SIG-M5 (cell line): ENCODE measurements at regions not wholly inside any gene's neighbourhood (a gene's known extent, or its start where the extent isn't known, plus 50 kb on each side); places are given as distances from the start of the nearest gene placed in this dataset.

Experiments used
- DNase-seq: peaks from one replicate; lab custom pipeline; 2025; lab: John Stamatoyannopoulos, UW

DNA sequence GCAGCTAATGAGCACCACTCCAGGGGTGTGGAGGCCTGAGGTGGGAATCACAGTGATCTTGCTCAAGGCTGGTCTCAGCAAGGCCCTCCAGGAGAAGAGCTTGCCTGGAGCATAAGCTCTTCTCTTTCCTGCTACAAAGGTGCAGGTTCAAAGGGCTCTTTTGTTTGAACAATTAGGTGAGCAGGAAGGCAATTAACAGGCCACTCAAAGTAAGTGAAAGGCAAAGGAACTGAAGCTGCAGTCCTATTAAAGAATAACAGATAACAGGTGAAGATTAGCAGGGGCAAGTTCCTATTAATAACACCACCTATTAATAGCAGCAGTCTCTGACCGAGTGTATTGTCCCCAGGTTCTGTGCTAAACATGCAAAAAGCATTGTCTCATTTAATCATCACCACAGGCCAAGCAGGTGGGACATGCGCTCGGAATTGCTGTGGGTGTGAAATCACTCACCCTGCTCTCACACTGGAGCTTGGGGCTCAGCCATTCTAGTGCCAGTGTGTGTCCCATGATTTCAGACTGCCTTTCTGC is 113.8 kb downstream of the RHOU start:
- DNase-seq: no peak

DNA sequence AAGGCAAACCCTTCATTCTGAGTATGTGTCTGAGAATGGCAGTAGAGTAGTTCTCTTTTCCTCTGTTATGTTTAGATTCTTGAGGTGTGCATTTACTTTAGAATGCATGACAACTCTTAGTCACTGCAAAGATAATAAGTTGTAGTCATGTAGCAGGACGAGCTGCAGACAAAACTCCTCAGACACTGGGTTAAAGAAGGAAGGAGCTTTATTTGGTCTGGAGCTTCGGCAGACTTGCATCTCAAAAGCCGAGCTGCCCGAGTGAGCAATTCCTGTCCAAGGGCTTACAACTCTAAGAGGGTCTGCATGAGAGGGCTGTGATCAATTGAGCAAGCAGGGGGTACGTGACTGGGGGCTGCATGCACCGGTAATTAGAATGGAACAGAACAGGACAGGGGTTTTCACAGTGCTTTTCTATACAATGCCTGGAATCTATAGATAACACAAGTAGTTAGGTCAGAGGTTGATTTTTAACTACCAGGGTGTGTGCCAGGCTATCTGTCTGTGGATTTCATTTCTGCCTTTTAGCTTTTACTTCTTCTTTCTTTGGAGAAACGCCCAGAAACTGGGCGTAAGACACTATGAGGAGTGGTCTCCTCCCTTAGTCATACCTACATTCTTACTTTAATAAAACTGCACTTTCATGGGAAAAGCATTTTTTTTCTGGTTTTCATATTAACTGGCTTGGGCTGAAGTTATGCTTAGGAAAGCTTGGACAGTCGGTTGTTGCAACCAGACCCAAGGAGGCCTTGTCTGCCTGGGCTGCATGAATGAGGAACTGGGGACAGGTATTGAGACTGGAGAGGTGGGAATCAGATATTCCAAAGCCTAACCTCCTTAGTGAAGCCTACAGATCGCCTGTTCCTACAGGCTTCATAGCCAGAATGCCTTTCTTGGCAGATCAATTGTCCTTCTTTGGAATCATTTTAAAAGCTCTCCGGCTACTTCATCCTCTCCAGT is 115.1 kb downstream of the RHOU start:
- DNase-seq: no peak

DNA sequence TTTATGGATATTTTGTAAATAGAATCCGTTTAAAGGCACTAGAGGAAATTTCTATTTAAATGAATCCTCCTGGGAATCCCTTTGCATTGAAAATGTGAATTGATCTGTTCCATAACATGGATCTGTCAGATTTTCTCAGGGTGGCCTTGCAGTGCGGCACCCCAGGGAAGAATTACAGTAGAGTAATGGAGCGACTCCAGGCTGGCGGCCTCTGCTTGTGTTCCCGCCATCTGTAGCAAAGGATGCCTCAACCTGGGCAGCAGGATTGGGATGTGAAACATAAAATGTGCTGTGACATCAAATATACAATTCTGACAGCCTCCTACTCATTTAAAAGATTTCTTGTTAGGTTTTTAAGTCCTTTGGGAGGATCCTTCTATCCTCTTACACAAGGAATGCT is 115.9 kb downstream of the RHOU start:
- DNase-seq: no peak

DNA sequence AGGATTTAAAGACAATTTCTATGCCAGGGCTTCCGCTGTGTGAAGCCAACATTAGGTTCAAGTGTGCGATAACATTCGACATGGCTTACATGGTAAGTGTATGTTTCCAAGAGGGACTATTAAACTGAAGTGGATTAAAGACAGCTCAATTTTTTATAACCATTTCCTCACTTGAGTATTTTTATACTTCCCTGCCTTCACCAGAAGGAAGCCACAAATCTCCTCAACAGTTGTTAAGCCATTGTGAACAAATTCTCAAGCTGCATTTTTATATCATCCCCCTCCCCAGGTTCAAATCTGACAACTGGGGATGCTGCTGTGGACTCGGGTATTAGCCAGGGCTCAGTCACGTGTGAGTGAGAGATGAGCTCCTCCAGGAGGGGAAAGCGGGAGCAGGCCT is 116.3 kb downstream of the RHOU start:
- DNase-seq: no peak

DNA sequence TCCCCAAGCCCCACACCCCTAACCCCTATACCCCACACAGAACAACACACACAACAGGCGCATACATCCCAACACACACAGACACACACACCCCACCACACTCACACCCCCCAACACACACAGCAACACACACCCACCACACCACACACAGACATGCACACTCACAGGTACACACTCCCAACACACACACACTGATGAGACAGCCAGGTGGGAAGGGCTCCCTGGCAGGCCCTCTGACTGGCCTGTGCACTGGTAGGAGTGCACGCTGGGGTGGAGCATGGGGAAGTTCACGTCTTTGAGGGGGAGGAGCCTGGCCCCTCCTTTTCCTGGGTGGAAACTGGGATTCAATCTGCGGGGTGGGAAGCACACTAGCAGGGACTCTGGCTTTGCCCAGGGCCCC is 116.7 kb downstream of the RHOU start:
- no peak for DNase-seq

DNA sequence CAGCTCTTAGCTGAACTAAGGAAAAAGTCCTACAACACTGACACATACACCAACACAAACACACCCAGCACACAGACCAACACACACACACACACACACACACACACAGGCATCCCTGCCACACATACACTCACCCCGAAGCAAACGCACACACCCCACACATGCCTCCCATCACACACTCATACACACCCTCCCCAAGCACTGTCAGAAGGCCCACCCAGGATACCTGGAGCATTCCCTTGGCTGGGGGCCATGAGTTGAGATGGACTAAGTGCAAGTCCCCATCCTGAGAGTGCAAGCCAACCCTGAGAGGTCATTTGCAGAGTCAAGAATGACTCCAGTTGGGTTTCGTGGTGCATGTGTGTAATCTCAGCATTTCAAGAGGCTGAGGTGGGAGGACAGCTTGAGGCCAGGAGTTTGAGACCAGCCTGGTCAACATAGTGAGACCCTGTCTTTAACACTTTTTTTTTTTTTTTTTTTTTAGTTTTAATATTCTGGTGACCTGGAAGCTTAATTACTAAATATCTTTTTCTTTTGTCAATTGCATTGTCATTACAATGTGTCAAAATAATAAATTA is 117.3 kb downstream of the RHOU start:
- DNase-seq: no peak

DNA sequence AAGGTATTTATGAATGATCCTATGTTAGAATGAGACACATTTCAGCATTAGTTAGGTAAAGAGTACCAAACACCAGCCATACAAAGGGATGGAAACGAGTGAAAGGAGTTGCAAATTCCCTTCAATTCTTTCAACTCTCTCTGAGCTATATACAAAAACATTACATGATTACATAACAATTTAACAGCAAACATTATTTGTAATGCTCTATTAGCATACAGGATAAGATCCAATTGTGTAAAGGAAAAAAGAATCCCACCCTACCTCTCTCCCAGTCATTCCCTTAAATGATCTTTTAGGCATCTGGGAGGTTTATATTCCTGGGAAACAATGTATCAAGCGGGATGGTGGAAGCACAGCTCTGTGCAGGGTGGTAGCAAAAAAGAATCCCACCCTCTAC is 117.9 kb downstream of the RHOU start:
- DNase-seq: no peak

DNA sequence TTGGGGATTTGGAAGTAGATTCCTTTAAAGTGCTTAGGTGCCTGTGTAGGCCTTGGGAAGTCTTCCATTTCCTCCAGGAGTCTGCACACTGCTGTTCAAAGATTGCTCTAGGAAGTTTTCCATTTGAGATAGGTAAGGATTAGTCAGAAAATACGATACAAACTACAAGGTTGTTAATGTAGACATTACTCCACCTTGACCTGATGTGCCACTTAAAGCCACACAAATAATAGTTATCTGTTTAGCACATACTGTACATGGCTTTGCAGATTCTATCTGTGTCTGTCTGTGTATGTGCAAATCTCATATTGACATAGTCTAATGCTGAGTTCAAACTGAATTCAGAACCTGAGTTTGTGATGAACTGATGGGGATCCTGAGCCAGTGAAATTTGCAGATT is 118.4 kb downstream of the RHOU start:
- no peak for DNase-seq

DNA sequence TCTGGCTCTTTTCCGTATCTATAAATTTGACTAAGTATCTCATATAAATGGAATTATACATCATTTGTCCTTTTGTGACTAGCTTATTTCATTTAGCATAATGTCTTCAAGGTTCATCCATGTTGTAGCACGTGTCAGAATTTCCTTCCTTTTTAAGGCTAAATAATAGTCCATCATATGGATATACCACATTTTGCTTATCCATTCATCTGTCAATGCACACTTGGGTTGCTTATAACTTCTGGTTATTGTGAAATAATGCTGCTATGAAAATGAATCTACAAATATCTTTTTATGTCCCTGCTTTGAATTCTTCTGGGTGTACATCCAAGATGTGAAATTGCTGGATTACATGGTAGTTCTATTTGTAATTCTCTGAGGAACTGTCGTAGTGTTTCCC is 119.6 kb downstream of the RHOU start:
- DNase-seq: no peak

DNA sequence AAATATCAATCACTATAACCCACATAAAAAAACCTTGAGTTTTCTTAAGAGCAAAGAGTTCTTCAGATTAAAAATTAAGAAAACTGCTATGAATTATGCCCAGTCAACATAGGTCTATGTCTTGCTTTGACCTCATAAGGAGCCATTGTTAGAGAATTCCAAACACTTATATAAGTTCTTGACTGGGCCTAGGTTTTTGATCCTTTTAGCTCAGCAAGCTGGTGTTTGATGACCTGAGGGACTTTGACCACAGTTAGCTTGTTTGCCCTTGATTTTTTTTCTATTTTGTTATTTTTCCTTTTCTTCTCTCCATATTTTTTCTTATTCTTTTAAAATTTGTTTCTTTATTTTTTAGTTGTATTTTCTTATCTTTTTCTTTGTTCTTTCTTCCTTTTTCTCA is 122.3 kb downstream of the RHOU start:
- DNase-seq: no peak

DNA sequence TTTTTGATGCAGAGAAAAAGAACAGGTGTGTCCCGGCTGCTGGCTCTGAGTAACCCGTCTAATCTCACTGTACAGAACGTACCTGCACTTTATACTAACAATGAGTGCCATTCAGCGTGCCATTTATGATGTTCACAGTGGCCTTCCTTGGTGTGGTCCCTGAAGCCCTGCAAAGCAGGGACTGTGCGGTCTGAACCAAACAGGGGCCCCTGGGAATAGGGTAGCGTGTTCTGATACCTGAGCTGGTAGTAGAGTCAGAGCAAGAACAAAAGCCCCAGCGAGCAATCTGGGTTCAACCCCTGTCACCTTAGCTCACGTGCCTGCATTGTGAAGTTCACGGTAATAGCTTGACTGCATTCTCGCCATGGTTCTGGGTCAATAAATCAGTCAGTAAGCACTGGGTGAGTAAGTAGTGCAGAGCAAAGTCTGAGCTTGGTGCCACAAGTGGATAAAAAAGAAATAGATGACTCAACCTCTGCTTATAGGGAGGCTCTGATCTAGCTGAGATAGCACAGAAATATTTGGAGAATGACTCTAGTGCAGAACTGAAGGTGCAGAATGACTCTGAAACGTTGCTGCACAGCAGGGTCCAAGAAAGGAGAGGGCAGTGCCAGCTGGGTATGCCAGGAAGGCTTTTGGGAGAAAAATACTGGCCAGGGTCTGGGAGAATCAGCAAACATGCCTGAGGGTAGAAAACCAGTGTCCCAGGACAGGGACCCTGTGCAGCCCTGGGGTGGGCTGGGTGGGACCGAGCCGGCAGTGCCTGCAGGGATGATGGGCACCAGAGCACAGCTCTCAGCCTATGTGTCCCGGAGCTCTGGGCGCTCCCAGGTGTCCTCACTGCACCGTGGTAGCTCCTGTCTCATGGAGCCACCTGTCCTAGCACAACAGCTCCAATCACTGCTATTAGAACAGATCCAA is 125.9 kb downstream of the RHOU start:
- no peak for DNase-seq

DNA sequence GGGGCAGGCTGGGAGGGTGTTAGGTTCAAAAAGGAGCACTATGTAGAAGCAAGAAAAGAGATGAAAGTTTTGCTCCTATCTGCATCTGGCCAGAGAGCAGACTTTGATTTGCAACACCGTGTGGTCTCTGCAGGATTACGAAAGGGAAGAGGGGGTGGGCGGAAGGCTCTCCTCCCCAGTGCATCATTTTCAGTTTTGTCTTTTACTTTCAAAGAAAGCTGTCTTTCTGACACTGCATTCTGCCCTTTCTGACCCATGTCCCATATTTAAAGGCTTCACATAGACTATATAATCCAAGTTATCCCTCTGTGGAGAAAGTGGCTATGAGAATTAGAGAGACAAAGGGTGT is 126.5 kb downstream of the RHOU start:
- no peak for DNase-seq

DNA sequence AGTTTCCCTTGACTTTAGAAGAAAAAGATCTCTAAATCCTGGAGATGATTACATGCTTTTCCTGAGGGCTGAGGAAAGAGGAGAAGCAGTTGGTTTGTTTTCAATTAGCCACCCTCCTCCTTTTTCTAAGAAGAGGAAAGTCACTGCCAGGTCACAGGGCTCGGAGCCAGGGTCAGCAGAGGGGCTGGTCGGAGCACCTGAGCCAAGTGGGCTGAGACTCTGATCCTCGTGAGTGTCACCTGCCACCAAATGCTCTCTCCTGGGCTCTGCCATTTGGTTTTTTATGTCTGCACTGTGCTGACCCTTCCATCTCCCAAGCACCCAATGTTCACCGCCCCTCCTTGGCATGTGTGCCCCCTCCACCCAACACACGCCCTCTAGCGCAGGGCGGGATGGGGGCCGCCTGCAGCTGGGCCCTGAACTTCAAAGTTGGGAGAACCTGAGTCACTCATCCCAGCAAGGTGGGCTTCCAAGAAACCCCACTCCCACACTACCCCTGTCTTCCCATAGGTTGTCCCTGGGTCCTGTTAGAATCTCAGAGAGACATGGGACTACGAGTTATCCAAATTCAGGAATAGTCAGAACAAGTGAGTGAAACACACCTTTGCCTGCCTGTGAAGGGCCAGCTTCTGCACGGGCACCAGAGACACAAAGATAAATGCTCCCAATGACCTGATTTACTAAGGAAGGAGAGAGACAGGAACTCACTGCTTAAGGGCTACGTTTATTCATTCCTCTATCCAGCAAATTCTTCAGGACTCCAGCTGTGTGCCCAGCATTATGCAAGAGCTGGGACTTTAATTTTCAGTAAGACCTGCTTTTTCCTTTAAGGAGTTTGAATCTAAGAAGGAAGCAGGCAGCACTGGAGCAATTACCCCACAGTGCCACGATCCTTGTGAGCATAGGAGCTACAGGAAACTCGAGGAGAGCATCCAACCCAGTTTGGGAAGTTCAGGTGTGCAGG is 127.5 kb downstream of the RHOU start:
- DNase-seq: no peak

DNA sequence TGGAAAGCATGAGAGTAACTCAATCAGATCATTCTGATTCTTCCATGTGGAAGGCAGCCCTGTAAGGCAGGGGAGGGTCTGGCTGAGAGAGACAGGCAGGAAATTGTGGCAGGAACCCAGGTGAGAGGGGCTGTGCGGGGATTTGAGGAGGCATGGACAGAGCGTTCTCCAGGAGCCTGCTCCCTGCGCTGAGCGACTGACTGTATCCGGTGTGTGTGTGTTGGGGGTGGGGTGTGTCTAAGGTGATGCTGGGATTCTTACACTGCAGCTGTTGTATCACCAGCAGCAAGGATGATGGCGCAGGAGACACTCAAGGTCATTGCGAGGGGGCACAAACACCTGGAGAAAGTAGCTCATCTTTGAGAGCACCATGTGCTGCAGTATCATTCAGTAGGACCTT is 128.5 kb downstream of the RHOU start:
- DNase-seq: no peak

DNA sequence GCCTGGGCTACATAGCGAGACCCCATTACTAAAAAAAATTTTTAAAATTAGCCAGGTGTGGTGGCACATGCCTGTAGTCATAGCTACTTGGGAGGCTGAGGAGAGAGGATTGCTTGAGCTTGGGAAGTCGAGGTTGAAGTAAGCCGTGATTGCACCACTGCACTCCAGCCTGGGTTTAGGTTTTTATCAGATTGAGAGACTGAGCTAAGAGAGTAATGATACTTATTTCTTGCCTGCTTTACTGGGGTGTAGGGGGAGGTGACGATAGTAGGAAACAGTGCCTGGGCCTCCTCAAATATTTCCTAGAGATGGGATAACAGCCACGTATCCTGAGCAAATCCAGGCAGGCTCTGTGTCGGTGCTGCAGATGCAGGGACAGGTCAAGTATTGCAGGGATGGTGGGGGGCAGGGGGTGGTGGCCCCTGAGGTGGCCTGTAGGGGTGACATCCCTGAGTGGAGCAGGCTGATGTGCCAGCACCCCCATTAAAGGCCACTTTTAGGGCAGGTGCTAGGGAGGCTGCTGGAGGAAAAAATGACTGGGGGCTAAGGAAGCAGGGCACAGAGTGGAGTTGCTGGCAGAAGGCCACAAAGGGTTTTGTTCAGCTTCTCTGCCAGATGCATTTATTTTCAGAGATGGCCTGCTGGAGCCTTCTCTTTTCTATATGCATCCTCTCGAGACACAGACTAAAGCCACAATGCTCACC is 130.5 kb downstream of the RHOU start:
- DNase-seq: no peak

DNA sequence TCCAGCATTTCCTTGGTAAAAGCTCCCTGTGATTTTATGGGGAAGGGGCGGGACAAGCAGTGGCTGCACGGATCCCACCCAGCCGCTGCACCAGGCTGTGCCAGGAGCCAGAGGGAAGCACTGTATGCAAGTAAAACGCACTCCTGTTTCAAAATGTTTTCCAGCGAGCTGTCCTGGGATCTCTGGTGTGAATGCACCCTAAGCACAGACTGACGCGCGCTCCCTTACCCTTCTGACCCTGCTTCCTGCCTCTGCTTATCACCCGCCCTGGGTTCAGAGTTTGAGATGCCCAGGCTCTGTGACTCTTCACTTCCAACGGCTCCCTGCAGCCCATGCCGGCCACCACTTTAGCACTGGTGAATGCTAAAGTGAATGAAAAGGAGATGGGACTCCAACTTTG is 131.2 kb downstream of the RHOU start:
- no peak for DNase-seq

DNA sequence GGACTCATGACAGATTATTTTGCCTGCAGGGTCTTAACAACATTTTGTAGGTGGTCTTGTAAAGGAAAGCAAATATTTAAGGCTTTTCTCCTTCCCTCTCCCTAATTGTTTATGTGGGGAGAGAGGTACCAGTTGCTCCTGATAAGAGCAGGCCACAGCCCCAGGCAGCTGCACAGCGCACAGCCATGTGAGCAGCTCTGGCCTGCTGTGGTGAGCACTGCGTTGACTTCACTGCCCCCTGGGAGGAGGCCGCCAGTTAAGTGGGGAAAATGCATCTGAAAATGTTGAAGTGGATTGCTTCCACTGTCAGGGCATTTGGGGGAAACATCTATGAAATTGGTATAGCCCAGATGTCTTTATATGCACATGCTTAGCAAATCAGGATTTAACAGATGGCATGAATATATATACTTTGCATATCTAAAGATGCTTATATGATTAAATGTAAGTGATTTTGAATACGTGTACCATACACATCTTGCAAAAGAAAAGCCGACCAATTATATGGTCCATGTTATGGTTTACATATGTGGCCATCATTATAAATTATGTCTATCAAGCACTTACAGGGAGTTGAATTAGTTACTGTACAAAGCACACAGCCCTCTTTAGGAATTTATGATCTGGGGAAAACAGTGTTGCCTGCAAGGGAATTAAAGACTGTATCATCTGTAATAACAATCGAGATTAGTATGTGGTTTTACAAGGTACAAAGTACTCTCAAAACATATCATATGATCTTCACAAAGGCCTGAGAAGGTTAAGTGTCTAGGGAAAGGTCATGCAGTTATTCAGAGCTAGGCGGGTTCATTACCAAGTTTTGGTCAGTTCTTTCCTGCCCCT is 132.1 kb downstream of the RHOU start:
- no peak for DNase-seq

DNA sequence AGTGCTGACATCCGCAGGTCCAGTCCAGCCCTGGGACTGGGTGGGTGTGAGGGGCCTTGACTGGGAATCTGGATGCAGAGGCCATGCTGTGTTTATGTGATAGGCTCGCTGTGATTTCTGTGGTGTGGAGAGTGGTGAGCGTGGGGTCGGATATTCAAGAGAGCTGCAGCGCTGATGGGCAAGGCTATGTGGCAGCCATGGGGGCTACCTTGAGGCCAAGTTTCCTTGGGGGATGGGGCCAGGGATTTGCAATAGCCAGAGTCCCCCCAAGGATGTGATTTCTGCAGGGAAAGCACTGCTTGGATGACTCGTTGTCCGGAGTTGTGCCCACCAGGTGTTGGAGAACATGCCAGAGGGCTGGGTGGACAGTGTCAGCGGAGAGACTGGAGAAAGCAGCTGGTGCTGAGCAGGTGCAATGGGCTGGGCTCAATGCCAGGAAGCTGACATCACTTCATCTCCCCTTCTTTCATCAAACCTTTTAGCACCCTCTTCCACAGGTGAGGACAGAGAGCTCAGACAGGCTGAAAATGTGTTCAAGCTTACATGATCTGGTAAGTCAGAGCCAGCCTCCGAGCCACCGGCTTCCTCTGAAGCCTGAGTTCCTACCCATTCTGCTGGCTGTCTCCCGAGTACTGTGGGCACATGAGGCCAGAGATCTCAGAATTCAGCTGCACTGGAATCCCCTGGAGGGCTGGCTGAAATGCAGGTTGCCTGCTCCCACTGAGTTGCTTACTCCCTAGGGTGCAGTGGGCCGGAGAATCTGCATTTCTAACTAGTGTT is 132.9 kb downstream of the RHOU start:
- DNase-seq: no peak

DNA sequence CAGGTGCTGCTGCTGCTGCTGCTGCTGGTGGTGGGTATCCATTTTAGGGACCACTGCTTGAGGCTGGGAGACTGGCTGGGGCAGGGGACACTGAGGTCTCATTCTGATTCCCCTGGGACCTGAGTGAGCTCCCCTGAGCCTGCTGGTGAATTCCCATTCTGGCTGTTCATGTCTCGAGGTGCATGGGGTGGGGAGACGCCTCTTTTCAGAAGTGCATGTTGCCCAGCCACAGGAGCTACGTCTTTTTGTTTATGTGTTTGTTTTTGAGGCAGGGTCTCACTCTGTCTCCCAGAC is 133.4 kb downstream of the RHOU start:
- DNase-seq: no peak
